PFSK-1 (cell line): ENCODE measurements at regions not wholly inside any gene's neighbourhood (a gene's known extent, or its start where the extent isn't known, plus 50 kb on each side); places are given as distances from the start of the nearest gene placed in this dataset.

Experiments
- POLR2AphosphoS5 ChIP-seq: IDR thresholded peaks from 2 replicates; pipeline ENCODE4 v1.6.1; 2012; ENCODE audit warnings: low read depth, mild to moderate bottlenecking, control low read depth, low read length, moderate library complexity
- TAF1 ChIP-seq: IDR thresholded peaks from 2 replicates; pipeline ENCODE4 v1.6.1; 2012; ENCODE audit warnings: low read length, control low read depth, borderline replicate concordance; ENCODE audit not compliant: insufficient read depth

DNA sequence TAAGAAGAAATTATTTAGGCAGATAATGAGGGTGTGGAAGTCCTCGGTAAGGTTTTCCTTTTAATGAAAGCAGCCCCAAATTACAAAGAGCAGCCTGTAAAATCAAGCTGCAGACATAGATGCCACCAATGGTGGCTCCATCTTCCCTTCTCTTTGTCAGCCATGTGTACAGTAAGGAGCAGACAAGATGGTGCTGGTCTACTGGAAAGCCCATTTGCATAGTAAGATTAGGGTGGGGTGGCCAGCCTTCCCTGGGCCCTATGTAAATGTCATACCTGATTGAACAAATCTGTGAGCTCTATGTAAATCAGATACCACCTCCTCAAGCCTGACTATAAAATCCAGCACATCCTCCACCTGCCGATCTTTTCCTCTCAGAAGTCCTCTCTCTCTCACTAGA, 154.4 kb upstream of the SERTAD2 start:
- TF ChIP-seq POLR2AphosphoS5 (no peak), TAF1 (no peak)
